ENCODE measurements at regions not wholly inside any gene's neighbourhood (a gene's known extent, or its start where the extent isn't known, plus 50 kb on each side); places are given as distances from the start of the nearest gene placed in this dataset.

DNA sequence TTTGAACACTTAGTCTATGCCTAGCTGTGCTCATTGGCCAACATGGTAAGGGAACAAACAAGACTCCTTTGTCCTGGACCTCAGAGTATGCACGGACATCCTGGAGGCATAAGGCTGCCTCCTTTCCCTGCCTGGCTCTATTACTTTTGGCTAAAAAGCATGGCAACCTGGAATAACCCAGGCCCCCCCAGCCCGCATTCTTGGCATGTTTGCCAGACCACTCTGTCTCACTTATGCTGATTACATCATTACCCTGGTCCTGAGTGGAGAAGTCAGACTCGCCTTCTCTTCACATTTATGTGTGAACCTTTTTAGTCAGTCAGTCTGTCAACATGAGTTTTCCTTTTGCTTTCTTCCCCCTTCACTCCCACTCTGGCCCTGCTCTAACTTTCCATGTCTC is 58.0 kb upstream of the ELK3 start:
- Histone ChIP-seq H3K36me3 (no peaks in the 10 kb centered on the region), H3K9me3 (peaks cover 0 to 5% of the 10 kb centered on the region in 2 donors), H3K4me1 (no peaks in the 10 kb centered on the region), H3K27me3 (no peaks in the 10 kb centered on the region), H3K4me3 (no peak overlapping the region), H3K27ac (no peak overlapping the region)
- DNase-seq (ENCODE audit: low spot score) = no peak
- TF ChIP-seq, protein P1, sequence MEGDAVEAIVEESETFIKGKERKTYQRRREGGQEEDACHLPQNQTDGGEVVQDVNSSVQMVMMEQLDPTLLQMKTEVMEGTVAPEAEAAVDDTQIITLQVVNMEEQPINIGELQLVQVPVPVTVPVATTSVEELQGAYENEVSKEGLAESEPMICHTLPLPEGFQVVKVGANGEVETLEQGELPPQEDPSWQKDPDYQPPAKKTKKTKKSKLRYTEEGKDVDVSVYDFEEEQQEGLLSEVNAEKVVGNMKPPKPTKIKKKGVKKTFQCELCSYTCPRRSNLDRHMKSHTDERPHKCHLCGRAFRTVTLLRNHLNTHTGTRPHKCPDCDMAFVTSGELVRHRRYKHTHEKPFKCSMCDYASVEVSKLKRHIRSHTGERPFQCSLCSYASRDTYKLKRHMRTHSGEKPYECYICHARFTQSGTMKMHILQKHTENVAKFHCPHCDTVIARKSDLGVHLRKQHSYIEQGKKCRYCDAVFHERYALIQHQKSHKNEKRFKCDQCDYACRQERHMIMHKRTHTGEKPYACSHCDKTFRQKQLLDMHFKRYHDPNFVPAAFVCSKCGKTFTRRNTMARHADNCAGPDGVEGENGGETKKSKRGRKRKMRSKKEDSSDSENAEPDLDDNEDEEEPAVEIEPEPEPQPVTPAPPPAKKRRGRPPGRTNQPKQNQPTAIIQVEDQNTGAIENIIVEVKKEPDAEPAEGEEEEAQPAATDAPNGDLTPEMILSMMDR (IDR thresholded peaks at IDR 0.05) = no peak

DNA sequence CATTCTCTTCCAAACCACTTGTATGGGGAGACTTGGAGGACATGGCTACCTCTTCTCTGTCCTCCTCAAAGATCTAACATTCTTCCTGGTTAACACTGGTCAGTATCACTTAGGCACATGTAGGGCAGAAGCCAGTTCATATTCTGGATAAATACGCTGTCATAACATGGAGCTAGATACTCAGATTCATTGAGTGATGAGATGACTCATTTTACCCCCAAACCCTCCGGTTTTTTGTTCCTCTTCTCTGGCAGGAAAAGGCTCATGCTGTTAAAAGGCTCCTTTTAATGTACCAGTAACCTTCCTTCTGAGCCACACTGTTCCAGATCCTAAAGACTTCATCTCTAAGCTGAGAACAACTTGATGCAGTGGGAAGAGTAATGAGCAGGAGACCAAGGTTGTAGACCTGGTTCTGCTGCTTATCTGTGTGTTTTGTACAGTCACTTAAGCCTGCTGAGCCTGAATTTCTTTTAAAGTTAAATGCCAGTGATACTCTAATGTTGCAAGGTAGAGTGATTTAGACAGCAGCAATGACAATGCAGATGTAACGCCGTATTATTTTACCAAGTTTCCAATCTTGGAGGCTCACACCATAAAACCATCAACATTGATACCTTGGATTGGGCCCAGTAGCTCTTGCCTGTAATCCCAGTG is 57.3 kb upstream of the ELK3 start:
- Histone ChIP-seq H3K36me3 (no peaks in the 10 kb centered on the region), H3K27me3 (no peaks in the 10 kb centered on the region), H3K4me1 (no peaks in the 10 kb centered on the region), H3K4me3 (no peak overlapping the region), H3K27ac (no peak overlapping the region), H3K9me3 (peaks cover 0 to 6% of the 10 kb centered on the region in 2 donors)
- DNase-seq (ENCODE audit: low spot score) = no peak
- TF ChIP-seq, protein P1 (IDR thresholded peaks at IDR 0.05) = no peak

DNA sequence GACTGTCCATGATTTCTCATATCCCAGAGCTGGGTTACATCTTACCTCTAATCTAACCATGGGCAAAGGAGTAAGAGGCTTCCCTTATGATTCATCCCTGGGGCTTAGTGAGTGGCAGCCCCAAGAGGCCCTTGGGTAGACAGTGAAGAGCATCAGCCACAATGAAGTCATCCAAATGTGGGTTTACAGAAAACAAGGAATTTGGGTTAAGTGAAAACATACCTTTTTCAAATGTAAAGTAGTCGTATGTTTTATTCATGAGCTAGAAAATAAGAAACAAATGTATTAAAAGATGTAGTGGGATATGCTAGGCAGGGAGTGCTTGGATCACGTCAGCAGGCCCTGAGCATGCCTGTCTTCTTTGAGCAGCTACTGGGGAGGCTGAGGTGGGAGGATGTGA is 54.0 kb upstream of the ELK3 start:
- TF ChIP-seq, protein P1 (IDR thresholded peaks at IDR 0.05) = no peak
- H3K4me3 ChIP-seq = no peak overlapping the region
- no peak overlapping the region for H3K27ac ChIP-seq
- H3K36me3 ChIP-seq = no peaks in the 10 kb centered on the region
- H3K9me3 ChIP-seq = peaks cover 0 to 6% of the 10 kb centered on the region in 2 donors
- no peaks in the 10 kb centered on the region for H3K4me1 ChIP-seq
- no peak for DNase-seq (ENCODE audit: low spot score)
- H3K27me3 ChIP-seq = no peaks in the 10 kb centered on the region

DNA sequence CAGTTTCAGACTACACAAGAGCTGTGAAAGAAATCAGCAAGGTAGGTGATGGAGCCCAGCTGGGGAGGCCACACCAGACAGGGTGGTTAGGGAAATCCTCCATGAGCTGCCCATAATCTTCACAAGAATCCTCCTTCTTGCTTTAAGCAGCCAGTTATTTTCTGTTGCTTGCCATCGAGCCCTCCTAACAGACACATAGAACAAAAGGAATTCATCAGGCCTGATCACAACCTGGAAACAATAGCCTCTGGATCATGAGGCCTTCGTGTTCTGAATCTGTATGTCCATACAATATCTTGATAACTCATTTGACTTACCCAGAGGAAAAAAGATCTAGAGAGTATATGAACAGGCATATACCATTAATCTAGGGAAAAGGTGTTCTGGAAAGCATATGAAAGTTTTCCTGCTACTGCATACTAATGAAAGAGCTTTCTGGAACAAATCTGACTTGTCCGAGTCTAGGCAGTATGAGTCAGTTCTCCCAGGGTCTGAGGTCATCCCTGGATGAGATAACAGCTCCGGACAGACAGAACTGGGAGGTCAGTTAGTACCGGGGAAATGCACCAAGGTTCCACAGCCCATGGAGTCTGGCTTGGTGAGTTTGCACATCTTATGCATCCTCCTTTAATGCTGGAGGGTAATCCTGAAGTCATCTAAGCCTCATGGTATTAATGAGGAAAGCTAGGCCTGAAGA is 52.8 kb upstream of the ELK3 start:
- TF ChIP-seq, protein P1 (IDR thresholded peaks at IDR 0.05) = no peak
- Histone ChIP-seq H3K36me3 (no peaks in the 10 kb centered on the region), H3K9me3 (peaks cover 0 to 6% of the 10 kb centered on the region in 2 donors), H3K27ac (no peak overlapping the region), H3K4me1 (no peaks in the 10 kb centered on the region), H3K4me3 (no peak overlapping the region), H3K27me3 (no peaks in the 10 kb centered on the region)
- no peak for DNase-seq (ENCODE audit: low spot score)

DNA sequence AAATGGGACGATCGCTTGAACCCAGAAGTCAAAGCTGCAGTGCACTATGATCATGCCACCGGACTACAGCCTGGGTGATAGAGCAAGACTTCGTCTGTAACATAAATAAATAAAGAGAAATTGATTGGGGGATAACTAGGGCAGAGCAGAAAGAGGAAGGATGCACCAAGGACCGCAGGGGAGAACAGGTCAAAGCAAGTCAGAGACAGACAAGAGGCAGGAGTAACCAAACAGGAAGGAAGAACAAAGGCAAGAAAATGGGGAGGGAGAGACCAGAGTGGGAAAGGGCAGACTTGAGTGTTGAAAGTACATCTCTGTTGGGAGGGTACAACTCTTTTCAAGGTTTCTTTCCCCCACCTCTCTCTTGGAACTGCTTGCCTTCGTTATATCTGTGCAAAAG is 50.8 kb upstream of the ELK3 start:
- no peak for DNase-seq (ENCODE audit: low spot score)
- no peaks in the 10 kb centered on the region for H3K4me1 ChIP-seq
- no peak overlapping the region for H3K4me3 ChIP-seq
- no peaks in the 10 kb centered on the region for H3K36me3 ChIP-seq
- H3K27me3 ChIP-seq = no peaks in the 10 kb centered on the region
- TF ChIP-seq, protein P1 (IDR thresholded peaks at IDR 0.05) = no peak
- no peak overlapping the region for H3K27ac ChIP-seq
- peaks cover 0 to 6% of the 10 kb centered on the region in 2 donors for H3K9me3 ChIP-seq

Data from right atrium auricular region (tissue), 2 donors.